DMS 273 (cell line): ENCODE measurements at regions not wholly inside any gene's neighbourhood (a gene's known extent, or its start where the extent isn't known, plus 50 kb on each side); places are given as distances from the start of the nearest gene placed in this dataset.

Experiments
- DNase-seq: peaks from one replicate; lab custom pipeline; 2025; ENCODE audit not compliant: unreplicated experiment; lab: John Stamatoyannopoulos, UW

DNA sequence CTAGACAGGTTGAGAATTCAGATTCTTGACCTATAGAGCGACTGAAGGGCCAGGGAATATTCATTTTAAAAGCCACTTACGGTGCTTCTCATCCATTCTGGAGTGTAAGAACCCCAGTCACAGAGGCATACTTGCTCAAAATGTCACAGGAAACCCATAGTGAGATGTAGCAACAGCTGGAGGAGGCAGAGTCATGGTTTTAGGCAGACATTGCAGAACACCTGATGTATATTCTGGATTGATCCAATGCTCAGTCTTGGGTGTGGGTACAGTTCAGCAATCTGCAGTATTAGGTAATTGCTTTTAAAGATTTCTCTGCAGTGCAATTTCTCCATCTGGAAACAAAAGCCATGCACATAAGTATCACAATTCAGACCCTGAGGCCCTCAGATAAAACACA, 137.4 kb upstream of the SLC22A23 start:
- DNase-seq, result no peak

DNA sequence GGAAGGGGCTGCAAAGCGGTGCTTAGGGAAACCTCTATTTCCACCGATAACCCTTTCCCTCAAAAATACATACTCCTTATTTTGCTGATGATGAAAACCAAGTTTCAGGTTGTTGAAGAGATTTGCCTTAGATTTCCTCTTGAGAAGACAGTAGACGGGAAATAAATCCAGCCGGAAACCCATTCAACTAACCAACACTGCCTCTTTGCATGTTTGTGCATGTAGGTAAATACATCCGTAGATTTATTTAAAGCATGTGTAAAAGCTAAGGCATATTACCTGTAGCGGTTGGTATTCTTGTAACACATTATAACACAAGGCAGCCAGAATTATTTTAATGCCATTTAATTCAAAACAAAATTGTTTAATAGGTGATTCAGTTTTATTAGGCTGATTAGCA, 136.3 kb upstream of the SLC22A23 start:
- no peak for DNase-seq

DNA sequence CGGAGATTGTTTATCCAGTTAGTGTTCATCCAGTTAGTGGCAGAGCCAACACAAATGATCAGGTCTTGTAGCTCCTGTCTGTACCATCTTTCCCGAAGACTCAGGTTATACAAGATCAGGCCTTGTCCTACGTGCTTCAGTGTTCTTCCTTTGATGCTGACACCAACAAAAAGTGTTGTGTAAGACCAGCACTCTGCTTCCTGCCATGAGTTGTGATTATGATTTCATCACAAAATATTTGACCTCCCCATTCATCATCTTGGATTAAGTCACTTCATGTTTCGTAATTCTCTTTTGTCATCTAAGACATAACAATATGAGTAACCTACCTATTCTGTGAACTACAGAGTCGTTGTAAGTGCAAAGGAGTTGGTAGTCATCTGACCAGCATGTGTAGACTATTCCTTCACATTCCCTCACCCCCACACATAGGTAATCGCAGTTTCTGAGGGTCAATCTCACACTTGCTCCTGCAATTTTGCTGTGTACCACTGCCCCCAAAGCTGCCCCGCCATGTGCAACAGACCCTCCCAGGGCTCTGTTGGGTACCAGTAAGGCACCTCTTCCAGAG, 135.6 kb upstream of the SLC22A23 start:
- no peak for DNase-seq

DNA sequence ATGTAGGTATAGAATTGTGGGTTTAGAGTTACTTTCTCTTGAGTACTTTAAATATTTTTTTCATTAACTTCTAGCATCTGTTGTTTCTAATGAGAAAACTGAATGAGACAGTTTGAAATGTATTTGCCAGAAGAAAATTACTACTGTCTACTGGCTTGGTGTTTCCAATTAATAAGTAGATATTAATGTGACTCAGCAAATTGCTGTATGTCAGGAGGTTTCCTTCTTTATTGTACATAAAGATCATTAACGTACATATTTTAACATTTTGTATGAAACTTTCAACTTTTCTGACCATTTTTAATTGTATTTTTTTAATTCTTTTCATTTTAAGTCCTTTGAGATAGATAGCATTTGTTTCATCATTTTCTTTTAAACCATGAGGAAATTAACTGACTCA, 135.1 kb upstream of the SLC22A23 start:
- no peak for DNase-seq

DNA sequence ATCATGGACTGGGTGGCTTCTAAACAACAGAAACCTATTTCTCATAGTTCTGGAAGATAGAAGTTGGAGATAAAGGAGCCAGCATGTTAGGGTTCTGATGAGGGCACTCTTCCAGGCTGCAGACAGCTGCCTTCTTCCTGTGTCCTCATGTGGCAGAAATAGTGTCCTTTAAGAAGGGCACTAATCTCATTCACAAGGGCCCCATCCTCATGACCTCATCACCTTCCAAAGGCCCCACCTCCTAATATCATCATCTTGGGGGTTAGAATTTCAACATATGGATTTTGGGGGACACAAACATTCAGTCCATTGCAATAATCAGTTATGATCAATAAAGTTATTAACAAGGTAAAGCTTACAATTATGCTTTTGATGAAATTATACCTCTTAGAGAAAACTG, 130.8 kb upstream of the SLC22A23 start:
- no peak for DNase-seq

DNA sequence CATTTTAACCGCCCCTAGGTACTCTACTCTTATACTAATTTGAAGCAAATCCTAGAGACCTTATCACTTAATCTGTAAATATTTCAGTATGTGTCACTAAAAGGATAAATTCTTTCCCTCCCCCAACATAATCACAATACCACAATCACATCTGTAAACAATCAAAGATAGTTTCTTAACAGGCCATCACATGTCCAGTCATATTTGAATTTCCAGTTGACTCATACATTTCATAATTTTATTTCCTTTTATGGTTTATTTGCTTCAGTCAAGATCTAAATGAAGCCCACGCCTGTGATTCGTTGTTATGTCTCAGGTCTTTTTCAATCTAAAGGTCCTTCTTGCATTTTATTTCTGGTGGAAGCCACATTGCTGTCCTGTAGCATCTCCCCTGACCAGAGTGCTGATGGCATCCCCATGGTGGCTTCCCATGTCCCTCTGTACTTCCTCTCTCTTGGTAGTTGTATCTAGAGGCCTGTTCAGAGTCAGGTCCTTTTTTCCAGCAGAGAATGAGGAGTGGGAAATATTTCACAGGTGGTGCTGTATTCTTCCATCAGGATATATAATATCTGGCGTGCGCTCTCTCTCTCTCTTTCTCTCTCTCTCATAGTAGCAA, 128.6 kb upstream of the SLC22A23 start:
- no peak for DNase-seq

DNA sequence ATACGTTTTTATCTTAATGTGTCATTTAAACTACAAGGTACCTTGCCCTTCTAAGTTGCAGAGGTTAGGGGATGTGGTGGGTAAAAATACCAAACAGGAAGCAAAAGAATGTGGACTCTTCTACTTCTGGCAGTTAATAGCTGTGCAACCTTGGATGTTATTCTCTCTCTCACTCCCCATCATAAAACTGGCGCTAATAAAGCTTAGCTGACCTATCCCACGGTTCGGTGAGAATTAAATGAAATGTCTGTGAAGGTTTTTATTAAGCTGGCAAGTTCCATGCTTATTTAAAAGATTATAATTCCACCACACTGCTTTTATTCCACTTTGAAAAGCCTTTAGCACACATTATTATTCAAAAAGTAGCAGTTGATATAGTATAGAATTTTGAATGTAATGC, 127.8 kb upstream of the SLC22A23 start:
- no peak for DNase-seq

DNA sequence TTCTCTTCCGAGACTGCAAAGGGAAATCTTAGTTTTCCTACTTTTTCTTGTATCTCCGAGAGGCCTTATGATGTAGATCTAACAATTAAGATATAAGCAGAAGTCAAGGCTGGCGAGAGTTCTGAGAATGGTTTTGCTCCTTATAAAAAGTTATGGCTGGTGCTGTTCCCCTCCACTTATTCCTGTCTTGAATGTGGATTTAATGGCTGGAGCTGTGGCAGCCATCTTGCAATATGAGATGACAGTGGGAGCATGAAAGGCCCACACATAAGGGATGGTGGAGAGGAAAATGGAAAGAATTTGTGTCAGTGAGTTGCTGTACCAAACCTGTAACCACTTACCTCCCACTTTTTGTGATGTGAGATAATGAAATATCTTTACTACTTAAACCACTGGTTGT, 124.6 kb upstream of the SLC22A23 start:
- DNase-seq, result no peak

DNA sequence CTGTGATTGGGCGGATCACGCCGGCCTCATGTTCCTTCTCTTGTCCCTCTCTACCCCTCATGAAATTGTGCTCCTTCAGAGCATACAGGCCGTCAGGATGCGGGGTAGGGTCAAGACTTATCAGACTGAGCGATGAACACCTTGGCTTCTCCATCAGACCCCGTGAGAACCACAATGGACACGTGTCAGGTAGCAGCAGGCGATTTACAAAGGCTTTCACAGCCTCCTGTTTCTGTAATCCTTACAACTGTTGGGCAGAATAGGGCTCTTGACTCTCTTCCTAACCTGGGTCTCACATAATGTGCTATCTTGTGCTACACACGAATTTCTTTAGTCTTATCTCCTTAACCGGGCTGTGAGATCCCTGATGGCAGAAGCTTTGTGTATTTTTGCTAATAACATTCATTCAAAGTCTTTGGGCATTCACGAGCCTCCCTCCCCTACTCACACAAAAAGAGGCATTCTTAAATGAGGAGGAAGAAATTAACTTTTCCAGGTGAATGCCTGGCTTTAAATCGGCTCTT, 122.9 kb upstream of the SLC22A23 start:
- no peak for DNase-seq

DNA sequence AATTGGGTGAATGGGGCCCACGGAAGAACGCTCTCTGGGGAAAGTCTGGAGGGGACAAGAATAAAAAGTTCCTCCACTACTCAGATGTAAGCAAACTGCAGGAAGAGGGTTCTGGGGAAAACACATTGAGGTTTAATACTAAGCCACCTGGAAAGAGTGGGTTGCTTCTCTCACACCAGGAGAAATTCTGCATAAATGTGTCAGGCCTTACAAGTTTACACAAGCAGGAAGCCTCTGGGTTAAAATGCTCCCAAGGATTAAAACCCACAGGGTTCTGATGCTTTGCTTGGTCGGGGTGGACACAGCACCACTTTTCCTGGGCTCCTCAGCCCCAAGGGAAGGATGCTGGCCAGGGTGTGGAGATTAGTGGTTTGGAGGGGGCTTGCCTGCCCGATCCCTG, 122.1 kb upstream of the SLC22A23 start:
- no peak for DNase-seq

DNA sequence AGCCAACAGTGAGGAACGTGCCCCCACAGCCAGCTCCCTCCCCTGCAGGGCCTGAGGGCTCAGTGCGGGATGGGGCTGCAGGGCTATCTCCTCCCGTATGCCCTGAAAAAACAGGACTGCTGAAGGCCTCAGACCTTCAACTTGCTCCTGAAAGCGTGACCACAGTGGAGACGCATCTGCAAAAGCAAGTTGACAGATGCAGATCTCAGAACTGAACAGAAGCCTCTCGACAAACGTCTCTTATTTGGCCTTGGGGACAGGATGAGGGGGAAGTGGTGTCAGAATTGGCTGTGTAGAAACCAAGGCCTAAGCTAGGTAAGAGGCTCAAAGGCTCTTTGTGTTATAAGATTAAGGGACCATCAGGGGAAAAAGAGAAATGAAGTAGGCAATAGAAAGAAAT, 120.7 kb upstream of the SLC22A23 start:
- DNase-seq, result no peak

DNA sequence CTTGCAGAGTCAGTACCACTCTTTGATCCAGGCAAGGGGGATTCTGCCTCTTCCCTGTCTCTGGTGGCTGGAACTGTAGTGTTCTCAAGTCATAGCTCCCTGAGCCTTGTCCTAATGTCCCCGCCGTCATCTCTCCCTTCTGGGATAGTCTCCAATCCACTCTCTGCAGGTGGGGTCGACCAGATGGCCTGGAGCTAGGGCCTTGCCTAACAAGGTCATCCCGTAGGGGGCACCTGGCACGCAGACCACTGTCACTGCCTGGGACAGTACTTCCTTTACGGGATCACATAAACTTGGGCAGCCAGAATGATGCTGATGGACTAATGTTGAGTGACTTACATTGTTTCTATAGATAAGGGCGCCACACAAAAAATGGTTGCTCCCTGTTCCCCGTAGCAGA, 118.9 kb upstream of the SLC22A23 start:
- no peak for DNase-seq

DNA sequence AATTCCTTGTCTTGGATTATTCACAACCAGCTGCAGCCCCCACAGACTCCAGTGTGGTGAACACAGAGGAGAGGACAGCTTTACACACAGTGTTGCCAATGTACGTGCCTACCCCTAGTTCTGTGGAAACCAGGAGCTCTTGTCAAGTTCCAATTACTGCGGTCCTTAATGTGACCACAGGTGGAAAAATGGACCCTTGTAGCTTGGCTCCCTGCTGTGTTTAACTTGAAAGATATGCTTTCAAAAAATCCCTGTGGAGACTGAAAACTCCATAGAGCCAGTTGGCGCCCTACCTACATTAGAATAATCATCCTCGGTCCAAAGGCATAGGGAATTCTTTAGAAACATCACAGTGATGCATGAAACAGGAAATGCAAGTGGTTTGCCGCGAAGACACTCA, 118.3 kb upstream of the SLC22A23 start:
- no peak for DNase-seq

DNA sequence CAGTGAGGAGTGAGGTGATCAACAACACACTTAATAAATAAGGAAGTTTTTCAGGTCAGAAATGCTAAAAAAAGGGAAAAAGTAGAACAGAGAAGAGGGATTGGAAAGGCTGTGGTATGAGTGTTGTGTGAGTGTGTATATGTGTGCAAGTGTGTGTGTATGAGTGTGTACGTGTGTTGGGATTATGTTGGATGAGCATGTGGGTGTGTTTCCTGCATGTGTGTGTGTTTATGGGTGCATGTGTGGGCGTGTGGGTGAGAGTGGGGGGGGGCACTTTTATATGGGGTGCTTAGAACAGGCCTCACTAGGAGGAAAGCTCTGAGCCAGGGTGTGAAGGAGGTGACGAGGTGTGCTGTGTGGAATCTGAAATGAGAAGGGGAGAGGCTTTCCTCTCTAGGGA, 116.8 kb upstream of the SLC22A23 start:
- no peak for DNase-seq

DNA sequence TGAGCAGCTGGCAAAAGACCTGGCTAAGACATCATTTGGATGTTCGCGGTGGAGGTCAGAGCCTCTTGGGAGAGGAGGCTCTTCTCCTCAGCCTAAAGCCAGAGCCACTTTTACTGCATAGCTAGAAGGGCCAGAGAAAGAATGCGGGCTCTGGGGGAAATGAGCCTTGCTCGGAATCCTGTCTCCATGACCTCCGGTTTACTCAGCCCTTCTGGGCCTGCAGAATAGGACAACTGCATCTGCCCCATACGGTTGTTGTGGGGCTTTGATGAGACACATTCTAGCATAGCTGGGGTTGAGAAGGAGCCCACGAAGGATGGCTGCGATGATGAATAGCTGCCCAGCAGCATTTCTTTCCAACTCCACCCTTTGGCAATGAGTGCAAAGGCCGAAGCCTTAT, 115.0 kb upstream of the SLC22A23 start:
- DNase-seq, result no peak

DNA sequence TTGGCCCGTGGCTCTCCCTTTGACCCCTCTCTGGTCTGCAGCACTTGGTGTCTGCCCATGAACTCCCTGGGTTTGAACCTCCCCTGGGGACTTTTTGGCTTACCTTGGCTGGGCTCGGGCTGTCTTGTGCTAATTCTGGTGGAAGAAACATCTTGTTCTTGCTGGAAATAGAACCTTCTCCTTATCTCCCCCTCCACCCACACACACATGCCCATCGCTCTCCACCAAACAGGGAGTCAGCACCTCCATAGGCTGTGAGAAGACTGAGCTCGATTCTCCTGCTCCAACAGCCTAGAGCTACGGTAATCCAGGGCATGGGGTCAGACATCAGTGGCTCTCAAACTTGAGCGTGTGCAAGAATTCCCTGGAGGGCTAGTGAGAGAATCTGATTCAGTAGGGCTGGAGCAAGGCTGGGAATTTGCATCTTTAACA, 114.4 kb upstream of the SLC22A23 start:
- no peak for DNase-seq

DNA sequence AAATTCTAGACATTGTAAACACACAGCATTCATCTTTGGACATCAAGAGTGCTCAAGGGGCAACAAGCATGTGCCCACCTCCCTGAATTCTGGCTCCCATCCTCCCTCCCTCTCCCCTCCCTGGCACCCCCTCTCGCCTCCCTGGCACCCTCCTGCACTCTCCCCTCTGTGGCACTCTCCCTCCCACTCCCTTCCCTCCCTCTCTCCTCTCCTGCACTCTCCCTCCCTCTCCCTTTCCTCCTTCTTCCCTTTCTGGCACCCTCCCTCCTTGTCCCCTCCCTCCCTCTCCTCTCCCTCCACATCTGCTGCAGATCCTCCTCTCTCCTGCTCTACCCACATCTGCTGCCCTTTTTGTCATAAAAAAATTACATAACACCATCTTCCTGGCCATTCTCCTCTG, 113.0 kb upstream of the SLC22A23 start:
- DNase-seq, result peak; percentile 62

DNA sequence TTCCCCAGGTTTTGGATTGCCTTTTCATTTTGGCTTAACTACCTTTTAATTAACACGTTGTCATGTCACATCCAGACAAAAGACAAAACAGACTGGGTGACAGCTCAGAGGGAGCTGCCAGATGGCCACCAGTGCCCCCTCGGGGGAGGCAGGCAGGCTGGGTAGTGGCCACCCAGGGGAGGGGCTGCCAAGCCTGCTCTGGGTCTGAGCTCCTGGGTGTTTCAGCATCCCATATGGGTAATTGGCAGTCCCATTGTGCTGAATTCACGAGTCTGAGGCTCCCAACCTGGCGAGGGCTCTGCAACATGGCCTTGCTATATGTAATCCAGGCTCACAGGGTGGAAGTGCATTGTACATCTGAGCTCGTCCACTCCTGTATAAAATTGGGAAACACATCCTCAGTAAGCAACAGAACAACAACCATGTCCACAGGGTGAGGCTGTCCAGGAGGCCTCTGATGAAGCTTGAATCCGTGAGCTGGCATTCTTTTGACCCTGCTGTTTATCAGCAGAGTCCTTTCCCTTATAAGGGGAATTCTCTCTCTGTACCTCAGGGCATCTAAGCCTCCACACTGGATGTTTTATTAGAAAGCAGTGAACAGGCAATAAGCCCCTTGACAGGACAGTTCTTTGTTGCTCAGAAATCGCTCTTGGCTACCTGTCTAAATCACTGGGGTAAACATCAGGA, 111.7 kb upstream of the SLC22A23 start:
- peak; percentile 84 for DNase-seq

DNA sequence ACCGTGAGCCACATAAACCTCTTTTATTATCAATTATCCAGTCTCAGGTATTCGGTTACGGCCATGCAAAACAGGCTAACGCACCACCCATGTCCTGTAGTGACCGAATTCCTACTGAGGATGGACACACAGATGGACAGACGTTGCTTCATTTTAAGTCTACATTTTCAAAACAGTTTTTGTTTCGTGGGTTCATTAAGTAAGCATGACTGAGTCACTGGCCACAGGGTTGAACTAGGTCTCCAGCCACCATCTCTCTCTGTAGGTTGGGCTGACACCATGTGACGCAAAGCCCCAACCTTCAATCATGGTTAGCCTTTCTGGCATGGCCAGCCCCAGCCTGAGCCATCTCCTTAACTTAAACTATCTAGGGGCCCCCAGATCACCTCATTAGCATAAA, 110.0 kb upstream of the SLC22A23 start:
- DNase-seq, result no peak

DNA sequence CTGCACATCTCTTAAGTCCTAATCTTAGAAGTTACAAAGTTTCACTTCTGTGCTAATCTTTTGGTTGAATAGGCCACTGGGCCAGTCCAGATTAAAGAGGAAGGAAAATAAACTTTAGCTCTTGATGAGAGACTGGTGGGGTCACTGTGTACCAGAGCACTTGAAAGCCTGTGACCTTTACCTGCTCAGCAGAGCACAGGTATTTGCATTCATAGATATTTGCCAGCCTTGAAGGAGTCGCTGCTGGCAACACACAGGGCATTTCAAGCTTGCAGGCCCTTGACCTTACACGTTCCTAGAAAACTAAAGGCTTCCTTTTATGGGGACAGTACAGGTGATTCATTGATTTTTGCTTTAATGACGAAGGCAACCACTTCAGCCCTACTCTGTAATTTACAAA, 108.4 kb upstream of the SLC22A23 start:
- no peak for DNase-seq

DNA sequence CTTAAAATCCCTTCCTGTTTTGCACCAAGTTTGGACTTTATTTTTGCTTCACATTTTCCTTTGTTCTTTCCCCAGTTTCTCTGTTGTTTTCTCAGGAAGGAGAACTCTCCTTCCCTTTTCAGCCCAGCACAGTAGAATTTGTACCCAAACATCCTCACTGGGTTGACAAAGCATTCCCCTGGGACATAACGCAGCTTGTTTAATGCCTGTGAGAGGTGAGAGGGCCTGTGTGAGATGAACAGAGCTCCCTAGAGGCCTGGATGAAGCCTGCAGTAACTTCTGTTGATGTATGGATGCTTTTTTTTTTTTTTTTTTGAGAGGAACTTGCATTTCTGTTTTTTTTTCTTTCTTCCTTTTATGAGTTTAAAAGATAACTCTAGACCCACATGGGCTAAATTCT, 104.9 kb upstream of the SLC22A23 start:
- DNase-seq, result peak; percentile 45

DNA sequence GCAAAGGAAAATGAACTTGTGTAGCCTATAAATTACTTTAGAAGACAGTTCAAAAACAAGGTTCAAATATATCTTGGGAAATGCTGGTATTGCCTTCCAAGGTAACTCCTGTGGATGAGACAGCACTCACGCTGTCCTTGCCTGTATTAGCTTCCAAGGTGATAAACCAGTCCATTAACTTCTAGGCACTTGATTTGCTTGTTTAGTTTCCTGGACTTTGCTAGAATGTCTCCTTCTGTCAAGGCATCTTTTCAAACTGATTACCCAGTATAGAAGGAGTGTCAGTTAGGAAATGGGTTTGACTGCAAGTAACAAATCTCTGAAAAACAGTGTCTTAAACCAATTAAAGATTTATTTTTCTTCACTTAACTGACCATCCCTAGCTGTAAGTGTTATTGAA, 103.4 kb upstream of the SLC22A23 start:
- no peak for DNase-seq

DNA sequence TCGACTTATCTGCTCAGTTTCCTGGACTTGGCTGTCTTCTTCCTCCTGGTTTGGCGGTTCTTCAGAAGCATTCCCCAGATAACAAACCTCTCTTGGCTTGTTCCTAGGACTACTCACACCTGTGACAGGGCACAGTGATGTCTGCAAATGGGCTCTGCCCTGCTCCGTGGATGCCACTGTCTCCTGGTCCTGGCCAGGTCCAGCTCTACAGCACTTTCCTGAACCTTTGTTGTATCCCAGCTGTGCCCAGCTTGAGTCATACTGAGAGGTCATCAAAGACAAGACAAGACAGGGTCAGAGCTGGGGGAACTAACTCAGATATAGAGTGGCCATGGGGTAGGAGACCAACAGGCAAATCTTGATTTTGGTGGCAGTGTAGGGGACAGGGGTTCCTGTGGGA, 102.7 kb upstream of the SLC22A23 start:
- no peak for DNase-seq
